ENCODE measurements at regions not wholly inside any gene's neighbourhood (a gene's known extent, or its start where the extent isn't known, plus 50 kb on each side); places are given as distances from the start of the nearest gene placed in this dataset.

GRCh38 chr2:67604360-67604759, 207.2 kb downstream of the ETAA1 start:
- TF ChIP-seq POLR2A (IDR thresholded peaks at IDR 0.05; ENCODE audit: low read depth, low read length) (no peak), CHD2 (IDR thresholded peaks at IDR 0.05; ENCODE audit: borderline replicate concordance, low read depth, low read length) (no peak), KDM1A (IDR thresholded peaks at IDR 0.05; ENCODE audit: borderline replicate concordance) (no peak), ZNF24 (IDR thresholded peaks at IDR 0.05) (no peak), CREB1 (IDR thresholded peaks at IDR 0.05; ENCODE audit: low read depth) (no peak), SMAD5 (IDR thresholded peaks at IDR 0.05; ENCODE audit: low read depth) (no peak), TAF1 (IDR thresholded peaks at IDR 0.05; ENCODE audit: borderline replicate concordance, low read depth, low read length) (no peak)
- TF ChIP-seq, protein P1, sequence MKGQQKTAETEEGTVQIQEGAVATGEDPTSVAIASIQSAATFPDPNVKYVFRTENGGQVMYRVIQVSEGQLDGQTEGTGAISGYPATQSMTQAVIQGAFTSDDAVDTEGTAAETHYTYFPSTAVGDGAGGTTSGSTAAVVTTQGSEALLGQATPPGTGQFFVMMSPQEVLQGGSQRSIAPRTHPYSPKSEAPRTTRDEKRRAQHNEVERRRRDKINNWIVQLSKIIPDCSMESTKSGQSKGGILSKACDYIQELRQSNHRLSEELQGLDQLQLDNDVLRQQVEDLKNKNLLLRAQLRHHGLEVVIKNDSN (IDR thresholded peaks at IDR 0.05; ENCODE audit: borderline replicate concordance, extremely low read length, insufficient read depth, low read depth, low read length), result no peak
- TF ChIP-seq, protein P2, sequence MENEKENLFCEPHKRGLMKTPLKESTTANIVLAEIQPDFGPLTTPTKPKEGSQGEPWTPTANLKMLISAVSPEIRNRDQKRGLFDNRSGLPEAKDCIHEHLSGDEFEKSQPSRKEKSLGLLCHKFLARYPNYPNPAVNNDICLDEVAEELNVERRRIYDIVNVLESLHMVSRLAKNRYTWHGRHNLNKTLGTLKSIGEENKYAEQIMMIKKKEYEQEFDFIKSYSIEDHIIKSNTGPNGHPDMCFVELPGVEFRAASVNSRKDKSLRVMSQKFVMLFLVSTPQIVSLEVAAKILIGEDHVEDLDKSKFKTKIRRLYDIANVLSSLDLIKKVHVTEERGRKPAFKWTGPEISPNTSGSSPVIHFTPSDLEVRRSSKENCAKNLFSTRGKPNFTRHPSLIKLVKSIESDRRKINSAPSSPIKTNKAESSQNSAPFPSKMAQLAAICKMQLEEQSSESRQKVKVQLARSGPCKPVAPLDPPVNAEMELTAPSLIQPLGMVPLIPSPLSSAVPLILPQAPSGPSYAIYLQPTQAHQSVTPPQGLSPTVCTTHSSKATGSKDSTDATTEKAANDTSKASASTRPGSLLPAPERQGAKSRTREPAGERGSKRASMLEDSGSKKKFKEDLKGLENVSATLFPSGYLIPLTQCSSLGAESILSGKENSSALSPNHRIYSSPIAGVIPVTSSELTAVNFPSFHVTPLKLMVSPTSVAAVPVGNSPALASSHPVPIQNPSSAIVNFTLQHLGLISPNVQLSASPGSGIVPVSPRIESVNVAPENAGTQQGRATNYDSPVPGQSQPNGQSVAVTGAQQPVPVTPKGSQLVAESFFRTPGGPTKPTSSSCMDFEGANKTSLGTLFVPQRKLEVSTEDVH (IDR thresholded peaks at IDR 0.05; ENCODE audit: low read depth, partially characterized antibody), result no peak
- TF ChIP-seq, protein P3, sequence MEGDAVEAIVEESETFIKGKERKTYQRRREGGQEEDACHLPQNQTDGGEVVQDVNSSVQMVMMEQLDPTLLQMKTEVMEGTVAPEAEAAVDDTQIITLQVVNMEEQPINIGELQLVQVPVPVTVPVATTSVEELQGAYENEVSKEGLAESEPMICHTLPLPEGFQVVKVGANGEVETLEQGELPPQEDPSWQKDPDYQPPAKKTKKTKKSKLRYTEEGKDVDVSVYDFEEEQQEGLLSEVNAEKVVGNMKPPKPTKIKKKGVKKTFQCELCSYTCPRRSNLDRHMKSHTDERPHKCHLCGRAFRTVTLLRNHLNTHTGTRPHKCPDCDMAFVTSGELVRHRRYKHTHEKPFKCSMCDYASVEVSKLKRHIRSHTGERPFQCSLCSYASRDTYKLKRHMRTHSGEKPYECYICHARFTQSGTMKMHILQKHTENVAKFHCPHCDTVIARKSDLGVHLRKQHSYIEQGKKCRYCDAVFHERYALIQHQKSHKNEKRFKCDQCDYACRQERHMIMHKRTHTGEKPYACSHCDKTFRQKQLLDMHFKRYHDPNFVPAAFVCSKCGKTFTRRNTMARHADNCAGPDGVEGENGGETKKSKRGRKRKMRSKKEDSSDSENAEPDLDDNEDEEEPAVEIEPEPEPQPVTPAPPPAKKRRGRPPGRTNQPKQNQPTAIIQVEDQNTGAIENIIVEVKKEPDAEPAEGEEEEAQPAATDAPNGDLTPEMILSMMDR (IDR thresholded peaks at IDR 0.05 in 2 of 3, conservative IDR thresholded peaks at IDR 0.05 in 1 of 3; ENCODE audit: control insufficient read depth in 2 of 3, extremely low read depth in 1 of 3, insufficient read depth in 1 of 3, low read depth in 3 of 3, low read length in 3 of 3), result no peak
- TF ChIP-seq, protein P4, sequence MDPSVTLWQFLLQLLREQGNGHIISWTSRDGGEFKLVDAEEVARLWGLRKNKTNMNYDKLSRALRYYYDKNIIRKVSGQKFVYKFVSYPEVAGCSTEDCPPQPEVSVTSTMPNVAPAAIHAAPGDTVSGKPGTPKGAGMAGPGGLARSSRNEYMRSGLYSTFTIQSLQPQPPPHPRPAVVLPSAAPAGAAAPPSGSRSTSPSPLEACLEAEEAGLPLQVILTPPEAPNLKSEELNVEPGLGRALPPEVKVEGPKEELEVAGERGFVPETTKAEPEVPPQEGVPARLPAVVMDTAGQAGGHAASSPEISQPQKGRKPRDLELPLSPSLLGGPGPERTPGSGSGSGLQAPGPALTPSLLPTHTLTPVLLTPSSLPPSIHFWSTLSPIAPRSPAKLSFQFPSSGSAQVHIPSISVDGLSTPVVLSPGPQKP (IDR thresholded peaks at IDR 0.05; ENCODE audit: low read depth, low read length), result no peak
- TF ChIP-seq, protein P5, sequence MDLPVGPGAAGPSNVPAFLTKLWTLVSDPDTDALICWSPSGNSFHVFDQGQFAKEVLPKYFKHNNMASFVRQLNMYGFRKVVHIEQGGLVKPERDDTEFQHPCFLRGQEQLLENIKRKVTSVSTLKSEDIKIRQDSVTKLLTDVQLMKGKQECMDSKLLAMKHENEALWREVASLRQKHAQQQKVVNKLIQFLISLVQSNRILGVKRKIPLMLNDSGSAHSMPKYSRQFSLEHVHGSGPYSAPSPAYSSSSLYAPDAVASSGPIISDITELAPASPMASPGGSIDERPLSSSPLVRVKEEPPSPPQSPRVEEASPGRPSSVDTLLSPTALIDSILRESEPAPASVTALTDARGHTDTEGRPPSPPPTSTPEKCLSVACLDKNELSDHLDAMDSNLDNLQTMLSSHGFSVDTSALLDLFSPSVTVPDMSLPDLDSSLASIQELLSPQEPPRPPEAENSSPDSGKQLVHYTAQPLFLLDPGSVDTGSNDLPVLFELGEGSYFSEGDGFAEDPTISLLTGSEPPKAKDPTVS (IDR thresholded peaks at IDR 0.05; ENCODE audit: low read depth, low read length), result no peak
- TF ChIP-seq, protein P6, sequence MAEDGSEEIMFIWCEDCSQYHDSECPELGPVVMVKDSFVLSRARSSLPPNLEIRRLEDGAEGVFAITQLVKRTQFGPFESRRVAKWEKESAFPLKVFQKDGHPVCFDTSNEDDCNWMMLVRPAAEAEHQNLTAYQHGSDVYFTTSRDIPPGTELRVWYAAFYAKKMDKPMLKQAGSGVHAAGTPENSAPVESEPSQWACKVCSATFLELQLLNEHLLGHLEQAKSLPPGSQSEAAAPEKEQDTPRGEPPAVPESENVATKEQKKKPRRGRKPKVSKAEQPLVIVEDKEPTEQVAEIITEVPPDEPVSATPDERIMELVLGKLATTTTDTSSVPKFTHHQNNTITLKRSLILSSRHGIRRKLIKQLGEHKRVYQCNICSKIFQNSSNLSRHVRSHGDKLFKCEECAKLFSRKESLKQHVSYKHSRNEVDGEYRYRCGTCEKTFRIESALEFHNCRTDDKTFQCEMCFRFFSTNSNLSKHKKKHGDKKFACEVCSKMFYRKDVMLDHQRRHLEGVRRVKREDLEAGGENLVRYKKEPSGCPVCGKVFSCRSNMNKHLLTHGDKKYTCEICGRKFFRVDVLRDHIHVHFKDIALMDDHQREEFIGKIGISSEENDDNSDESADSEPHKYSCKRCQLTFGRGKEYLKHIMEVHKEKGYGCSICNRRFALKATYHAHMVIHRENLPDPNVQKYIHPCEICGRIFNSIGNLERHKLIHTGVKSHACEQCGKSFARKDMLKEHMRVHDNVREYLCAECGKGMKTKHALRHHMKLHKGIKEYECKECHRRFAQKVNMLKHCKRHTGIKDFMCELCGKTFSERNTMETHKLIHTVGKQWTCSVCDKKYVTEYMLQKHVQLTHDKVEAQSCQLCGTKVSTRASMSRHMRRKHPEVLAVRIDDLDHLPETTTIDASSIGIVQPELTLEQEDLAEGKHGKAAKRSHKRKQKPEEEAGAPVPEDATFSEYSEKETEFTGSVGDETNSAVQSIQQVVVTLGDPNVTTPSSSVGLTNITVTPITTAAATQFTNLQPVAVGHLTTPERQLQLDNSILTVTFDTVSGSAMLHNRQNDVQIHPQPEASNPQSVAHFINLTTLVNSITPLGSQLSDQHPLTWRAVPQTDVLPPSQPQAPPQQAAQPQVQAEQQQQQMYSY (CRISPR knock-in tag; IDR thresholded peaks at IDR 0.05), result no peak

Data from GM12878 (cell line).